NCI-H2227 (cell line): ENCODE measurements at regions not wholly inside any gene's neighbourhood (a gene's known extent, or its start where the extent isn't known, plus 50 kb on each side); places are given as distances from the start of the nearest gene placed in this dataset.

ENCODE experiments used
- DNase-seq: peaks from one replicate; lab custom pipeline; 2025; ENCODE audit not compliant: unreplicated experiment; lab: John Stamatoyannopoulos, UW

DNA sequence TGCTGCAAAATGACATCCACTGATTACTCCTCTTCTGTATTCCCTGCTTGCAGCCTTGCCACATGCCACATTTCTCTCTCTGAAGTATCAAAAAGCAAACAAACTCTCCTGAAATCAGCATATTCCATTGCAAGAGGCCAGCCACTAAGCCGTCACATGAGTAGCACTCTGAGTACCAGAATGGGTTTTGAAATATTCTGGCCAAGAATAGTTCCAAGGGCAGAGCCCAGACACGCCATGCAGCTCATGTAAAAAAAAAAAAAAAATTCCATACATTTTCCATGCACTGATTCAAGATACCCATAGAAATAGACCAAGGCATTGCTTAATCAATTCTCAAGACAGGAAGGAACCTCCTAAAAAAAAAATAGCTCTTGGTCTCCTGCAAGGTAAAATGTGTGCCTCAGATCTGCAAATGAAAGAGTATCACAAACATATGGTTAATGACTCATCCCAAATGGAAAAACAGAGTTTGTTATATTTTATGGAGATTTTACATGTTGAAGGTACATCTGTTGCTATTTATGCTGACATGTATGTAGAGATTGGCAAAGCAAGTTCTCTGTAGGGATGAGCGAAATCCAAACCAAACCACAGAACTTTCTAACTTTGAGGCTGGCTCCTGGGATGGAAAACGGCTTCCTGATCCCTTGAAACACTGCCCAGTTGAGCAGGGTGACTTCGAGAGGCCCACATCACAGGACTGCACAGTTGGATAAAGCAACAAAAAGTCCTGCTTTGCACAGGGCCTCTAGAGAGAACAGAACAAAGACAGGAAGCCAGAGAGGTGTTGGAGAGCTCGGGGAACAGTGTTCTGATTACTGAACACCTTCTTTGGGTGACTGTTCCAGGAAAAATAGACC, 346.2 kb downstream of the ZNF521 start:
- DNase-seq: no peak

- no peak for DNase-seq
These were observed 341.2 kb downstream of the ZNF521 start for GRCh38 chr18:25010623-25011374.
